Psoas muscle (tissue), 7 donors: ENCODE measurements at regions not wholly inside any gene's neighbourhood (a gene's known extent, or its start where the extent isn't known, plus 50 kb on each side); places are given as distances from the start of the nearest gene placed in this dataset.

ENCODE experiments used
- ATAC-seq, 4 donors: fragments of 200-7000 bp; cut with Tn5 transposase; one replicate each; pipeline ENCODE4 v1.9.1; 2020; ENCODE audit warnings: moderate library complexity in 3 of 4, mild to moderate bottlenecking in 2 of 4
- DNase-seq, 2 donors: peaks; one replicate each; pipeline ENCODE4 v3.0.0-alpha.2; 2020
- H3K27ac ChIP-seq: fragments of 200-600 bp; one replicate; pipeline ENCODE4 v1.8.0; 2022
- H3K27me3 ChIP-seq, 3 donors: fragments of 200-600 bp in 1 of 3; one replicate each; pipeline versions ENCODE4 v1.6.1 to v1.8.0; 2013 to 2022; ENCODE audit warnings: low read length in 2 of 3, mild to moderate bottlenecking in 2 of 3, moderate library complexity in 1 of 3; ENCODE audit not compliant: insufficient read depth in 3 of 3
- H3K36me3 ChIP-seq, 2 donors: fragments of 200-600 bp in 1 of 2; one replicate each; pipeline versions ENCODE4 v1.6.1 to v1.8.0; 2013 to 2022; ENCODE audit warnings: low read depth in 1 of 2, mild to moderate bottlenecking in 1 of 2, moderate library complexity in 1 of 2; ENCODE audit not compliant: insufficient read depth in 1 of 2
- H3K4me1 ChIP-seq: fragments of 200-600 bp; one replicate; pipeline ENCODE4 v1.8.0; 2022
- H3K4me3 ChIP-seq: fragments of 200-600 bp; one replicate; pipeline ENCODE4 v1.8.0; 2022; ENCODE audit warnings: mild to moderate bottlenecking
- H3K9me3 ChIP-seq: fragments of 200-600 bp; one replicate; pipeline ENCODE4 v1.8.0; 2022
- CTCF ChIP-seq: fragments of 200-600 bp; IDR thresholded peaks from one replicate; pipeline ENCODE4 v1.8.0; 2022; ENCODE audit warnings: antibody characterized with exemption
- WGBS, 3 donors: extraction: QIAGEN DNeasy Blood & Tissue Kit; methylation state at CpG; one replicate each; pipeline versions ENCODE4 v1.1.6 to v1.1.7; 2013; 5-methylcytosine and 5-hydroxymethylcytosine counted together
- intact Hi-C, 2 donors: fragments of 100-400 bp; cut with DNase I; formaldehyde crosslinking; loops; one replicate each; pipeline versions ENCODE4 v1.11.0 to v1.14.2; 2022
- donor health status: healthy with polysubstance abuse.
- donor health status: DM: no; HTN: no; CAD: no; lungs with moderate emphysema.
- donor health status: Bipolar disorder and iron deficiency.
- donor health status: healthy.
- donor health status: DM: yes; HTN: yes; CAD: no.
- donor health status: DM: no; HTN: no; CAD: no.
- donor health status: DM: yes; HTN: yes; CAD: no.

GRCh38 chrX:26851981-26852380 is 611.2 kb downstream of the PPP4R3C start:
- WGBS, 3 donors = 4 to 5% (median 4%) methylated on average over 1 of the region's 1 CpG
- DNase-seq (no peak), ATAC-seq (no peak)
- Histone ChIP-seq H3K9me3 (no peaks in the 10 kb centered on the region), H3K4me1 (no peaks in the 10 kb centered on the region), H3K36me3 (no peaks in the 10 kb centered on the region), H3K27me3 (no peaks in the 10 kb centered on the region), H3K4me3 (no peak overlapping the region), H3K27ac (no peak overlapping the region)
- intact Hi-C loops = no loop called here
- TF ChIP-seq CTCF = no peak

GRCh38 chrX:26848511-26848910 is 614.6 kb downstream of the PPP4R3C start:
- Histone ChIP-seq H3K27me3 (no peaks in the 10 kb centered on the region), H3K9me3 (no peaks in the 10 kb centered on the region), H3K4me1 (no peaks in the 10 kb centered on the region), H3K4me3 (no peak overlapping the region), H3K36me3 (no peaks in the 10 kb centered on the region), H3K27ac (no peak overlapping the region)
- WGBS, 3 donors = 44 to 80% (median 59%) methylated on average over 2 of the region's 2 CpGs
- intact Hi-C loops = no loop called here
- ATAC-seq (no peak), DNase-seq (no peak)
- TF ChIP-seq CTCF = no peak

GRCh38 chrX:26845056-26845455 is 618.1 kb downstream of the PPP4R3C start:
- Histone ChIP-seq H3K9me3 (no peaks in the 10 kb centered on the region), H3K27me3 (no peaks in the 10 kb centered on the region), H3K4me3 (no peak overlapping the region), H3K27ac (no peak overlapping the region), H3K4me1 (no peaks in the 10 kb centered on the region), H3K36me3 (no peaks in the 10 kb centered on the region)
- no peak for DNase-seq
- no peak for ATAC-seq
- TF ChIP-seq CTCF = no peak
- 50 to 73% (median 51%) methylated on average over 2 of the region's 2 CpGs for WGBS, 3 donors
- intact Hi-C loops = no loop called here

GRCh38 chrX:26822448-26822847 is 606.5 kb downstream of the MAGEB5 start:
- no peaks in the 10 kb centered on the region for H3K4me1 ChIP-seq
- H3K27me3 ChIP-seq = peaks cover 0 to 4% (median 0%) of the 10 kb centered on the region in 3 donors
- no peak for TF ChIP-seq CTCF
- no peaks in the 10 kb centered on the region for H3K9me3 ChIP-seq
- intact Hi-C loops = no loop called here
- ATAC-seq (no peak), DNase-seq (no peak)
- no peak overlapping the region for H3K4me3 ChIP-seq
- no peaks in the 10 kb centered on the region for H3K36me3 ChIP-seq
- WGBS, 3 donors = 23 to 38% (median 27%) methylated on average over 1 of the region's 1 CpG
- H3K27ac ChIP-seq = no peak overlapping the region

- Histone ChIP-seq H3K4me3 (no peak overlapping the region), H3K4me1 (no peaks in the 10 kb centered on the region), H3K36me3 (no peaks in the 10 kb centered on the region), H3K27me3 (no peaks in the 10 kb centered on the region), H3K27ac (no peak overlapping the region), H3K9me3 (no peaks in the 10 kb centered on the region)
- no peak for ATAC-seq
- no peak for TF ChIP-seq CTCF
- intact Hi-C loops = no loop called here
- no peak for DNase-seq
Measured at GRCh38 chrX:26789751-26790150, 573.8 kb downstream of the MAGEB5 start.
